Erythroblast (primary cell): ENCODE measurements at regions not wholly inside any gene's neighbourhood (a gene's known extent, or its start where the extent isn't known, plus 50 kb on each side); places are given as distances from the start of the nearest gene placed in this dataset.

ENCODE experiments used
- DNase-seq, 2 experiments: peaks; one replicate each; lab custom pipeline; 2025; lab: John Stamatoyannopoulos, UW
- GATA1 ChIP-seq: IDR thresholded peaks from 2 replicates; pipeline ENCODE4 v1.6.1; 2011; ENCODE audit warnings: low read depth, mild to moderate bottlenecking, control low read depth, low read length, moderate library complexity
- POLR2A ChIP-seq: IDR thresholded peaks from 2 replicates; pipeline ENCODE4 v1.6.1; 2011; ENCODE audit warnings: mild to moderate bottlenecking, low read length

- no peak for DNase-seq
- TF ChIP-seq GATA1, result no peak
- TF ChIP-seq POLR2A, result no peak
Observed at GRCh38 chr14:100393906-100394732, 71.0 kb downstream of the SLC25A47 start.

GRCh38 chr14:100394886-100395672 lies 71.9 kb downstream of the SLC25A47 start:
- no peak for DNase-seq
- no peak for TF ChIP-seq POLR2A
- no peak for TF ChIP-seq GATA1

GRCh38 chr14:100396266-100396795 lies 73.2 kb downstream of the SLC25A47 start:
- no peak for DNase-seq
- TF ChIP-seq GATA1 (no peak), POLR2A (no peak)

- no peak for DNase-seq
Observed at GRCh38 chr14:100397005-100397404, 73.9 kb downstream of the SLC25A47 start.

GRCh38 chr14:100398044-100398443 lies 74.9 kb downstream of the SLC25A47 start:
- DNase-seq, result no peak
- no peak for TF ChIP-seq POLR2A
- no peak for TF ChIP-seq GATA1

More at GRCh38 chr14:100397005-100397404, 73.9 kb downstream of the SLC25A47 start:
- TF ChIP-seq GATA1, result no peak
- TF ChIP-seq POLR2A, result no peak

GRCh38 chr14:100399052-100399849 lies 76.1 kb downstream of the SLC25A47 start:
- TF ChIP-seq POLR2A (no peak), GATA1 (no peak)
- no peak for DNase-seq

GRCh38 chr14:100400115-100400514 lies 77.0 kb downstream of the SLC25A47 start:
- TF ChIP-seq POLR2A, result no peak
- TF ChIP-seq GATA1, result no peak
- DNase-seq, result no peak

- TF ChIP-seq GATA1, result no peak
- TF ChIP-seq POLR2A, result no peak
- DNase-seq, result no peak
Observed at GRCh38 chr14:100401031-100401692, 78.0 kb downstream of the SLC25A47 start.

GRCh38 chr14:100401792-100402191 lies 78.7 kb downstream of the SLC25A47 start:
- DNase-seq, result no peak
- TF ChIP-seq GATA1, result no peak

- DNase-seq, result no peak
- TF ChIP-seq POLR2A (no peak), GATA1 (no peak)
Observed at GRCh38 chr14:100402631-100403030, 79.5 kb downstream of the SLC25A47 start.

GRCh38 chr14:100403105-100403504 lies 80.0 kb downstream of the SLC25A47 start:
- DNase-seq, result no peak
- no peak for TF ChIP-seq POLR2A
- no peak for TF ChIP-seq GATA1

GRCh38 chr14:100403802-100404365 lies 80.7 kb downstream of the SLC25A47 start:
- TF ChIP-seq GATA1, result no peak
- TF ChIP-seq POLR2A, result no peak
- no peak for DNase-seq
